GM18861 (cell line): ENCODE measurements at regions not wholly inside any gene's neighbourhood (a gene's known extent, or its start where the extent isn't known, plus 50 kb on each side); places are given as distances from the start of the nearest gene placed in this dataset.

Source experiments
- ATAC-seq: cut with Tn5 transposase; IDR thresholded peaks from one replicate; pipeline ENCODE4 v1.9.1; 2021; ENCODE audit not compliant: unreplicated experiment

DNA sequence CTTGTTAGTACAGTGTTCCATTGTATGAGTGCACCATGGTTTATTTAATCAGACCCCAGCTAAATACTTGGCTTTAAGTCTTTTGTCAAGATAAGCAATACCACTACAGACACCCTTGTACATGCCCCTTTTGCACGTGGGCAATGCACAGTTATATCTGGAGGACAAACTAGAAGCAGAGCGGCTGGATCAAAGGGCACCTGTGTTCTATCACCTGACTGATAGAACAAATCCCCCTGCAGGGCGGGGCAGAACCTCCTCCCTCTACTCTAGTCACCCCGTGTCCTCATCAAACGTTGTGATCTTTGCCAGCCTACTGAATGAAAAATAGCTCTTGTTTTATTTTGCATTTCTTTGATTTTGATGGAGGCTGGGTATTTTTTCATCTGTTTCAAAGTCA, 314.9 kb downstream of the TLE3 start:
- no peak for ATAC-seq

DNA sequence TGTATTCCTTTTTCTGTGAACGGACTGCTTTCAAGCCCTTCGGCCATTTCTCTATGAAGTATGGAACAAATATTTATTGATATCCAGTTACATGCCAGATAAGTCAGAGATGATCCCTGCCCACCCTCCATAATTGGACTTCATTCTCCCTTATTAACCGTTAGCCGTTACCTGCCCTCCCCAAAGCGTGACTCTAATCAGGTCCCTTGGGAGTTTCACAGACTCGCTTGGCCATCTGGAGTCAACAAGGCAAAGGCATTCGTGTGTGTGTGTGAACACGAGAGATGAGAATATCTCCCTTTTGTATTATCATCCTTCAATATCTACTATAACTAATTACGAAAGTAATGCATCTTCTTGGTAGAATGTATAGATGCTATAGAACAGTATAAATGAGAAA, 314.5 kb downstream of the TLE3 start:
- no peak for ATAC-seq

DNA sequence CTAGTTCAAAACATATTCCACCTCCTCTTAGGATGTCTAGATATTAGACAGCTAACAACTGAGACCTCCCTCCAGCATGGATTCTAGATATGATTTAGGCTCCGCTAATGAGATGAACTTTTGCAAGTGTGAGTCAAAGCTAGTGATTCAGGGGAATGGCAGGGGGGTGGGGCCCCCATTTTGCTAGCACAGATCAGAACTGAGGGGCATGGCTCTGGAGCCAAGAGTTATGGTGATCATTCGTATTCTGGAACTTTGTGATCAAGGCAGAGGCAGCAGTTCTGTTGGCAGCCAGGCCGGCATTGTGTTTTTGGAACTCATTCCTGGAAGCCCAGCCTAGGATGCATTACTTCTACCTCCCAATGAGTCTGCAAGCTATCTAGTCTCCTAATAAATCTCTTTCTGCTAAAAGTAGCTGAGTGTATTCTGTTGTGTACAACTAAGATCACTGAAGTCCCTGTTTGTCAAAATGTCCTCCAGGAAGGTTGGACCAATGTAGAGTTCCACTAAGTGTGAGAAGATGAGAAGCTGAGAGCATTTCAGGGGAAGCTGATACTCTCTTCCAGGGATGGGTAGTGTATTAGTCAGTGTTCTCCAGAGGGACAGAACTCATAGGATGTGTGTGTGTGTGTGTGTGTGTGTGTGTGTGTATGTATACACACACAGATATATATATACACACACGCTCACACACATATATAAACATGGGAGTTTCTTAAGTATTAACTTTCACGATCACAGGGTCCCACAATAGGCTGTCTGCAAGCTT, 312.7 kb downstream of the TLE3 start:
- no peak for ATAC-seq

DNA sequence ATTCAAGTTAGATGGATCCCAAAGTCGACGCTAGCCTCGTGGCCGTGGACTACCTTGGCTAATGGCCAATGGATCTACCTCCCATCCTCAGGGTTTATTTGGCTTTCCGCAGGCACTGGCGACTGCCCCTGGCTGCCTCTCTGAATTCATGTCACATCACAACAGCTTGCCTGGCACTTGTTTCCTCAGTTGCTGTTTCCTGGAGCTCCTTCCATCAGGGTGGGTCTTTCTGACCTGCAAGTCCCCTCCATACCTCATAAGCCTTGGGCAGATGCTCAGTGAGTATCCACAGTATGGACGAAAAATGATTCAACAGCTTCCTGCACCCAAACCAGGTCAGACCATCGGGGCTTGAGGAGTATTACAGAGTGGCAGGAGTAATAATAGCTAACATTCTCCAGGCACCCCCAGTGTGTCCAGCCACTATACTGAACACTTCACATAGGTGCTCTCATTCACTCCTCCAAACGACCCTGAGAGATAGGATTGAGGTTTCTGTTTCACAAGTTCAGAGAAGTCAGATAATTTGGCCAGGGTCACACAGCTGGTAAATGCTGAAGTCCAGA, 311.5 kb downstream of the TLE3 start:
- ATAC-seq = no peak

DNA sequence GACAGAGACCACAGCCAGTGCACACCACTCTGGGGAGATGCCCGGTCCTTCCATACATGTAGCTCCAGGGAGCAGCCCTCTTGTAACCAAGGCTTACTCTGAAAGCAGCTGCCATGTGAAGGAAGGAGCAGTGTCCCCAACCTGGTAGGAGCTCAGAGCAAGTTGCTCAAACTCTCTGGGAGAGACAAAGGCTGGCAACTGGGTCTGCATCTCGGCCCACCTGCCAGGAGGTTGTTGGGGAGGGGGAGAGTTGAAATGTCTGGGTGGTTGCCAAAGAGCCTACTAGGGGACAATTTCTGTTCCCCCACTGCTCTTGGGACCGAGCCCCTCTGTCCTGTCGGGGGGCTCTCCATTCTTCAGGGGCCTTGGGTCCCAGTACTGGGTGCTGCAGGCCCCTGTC, 309.9 kb downstream of the TLE3 start:
- no peak for ATAC-seq

DNA sequence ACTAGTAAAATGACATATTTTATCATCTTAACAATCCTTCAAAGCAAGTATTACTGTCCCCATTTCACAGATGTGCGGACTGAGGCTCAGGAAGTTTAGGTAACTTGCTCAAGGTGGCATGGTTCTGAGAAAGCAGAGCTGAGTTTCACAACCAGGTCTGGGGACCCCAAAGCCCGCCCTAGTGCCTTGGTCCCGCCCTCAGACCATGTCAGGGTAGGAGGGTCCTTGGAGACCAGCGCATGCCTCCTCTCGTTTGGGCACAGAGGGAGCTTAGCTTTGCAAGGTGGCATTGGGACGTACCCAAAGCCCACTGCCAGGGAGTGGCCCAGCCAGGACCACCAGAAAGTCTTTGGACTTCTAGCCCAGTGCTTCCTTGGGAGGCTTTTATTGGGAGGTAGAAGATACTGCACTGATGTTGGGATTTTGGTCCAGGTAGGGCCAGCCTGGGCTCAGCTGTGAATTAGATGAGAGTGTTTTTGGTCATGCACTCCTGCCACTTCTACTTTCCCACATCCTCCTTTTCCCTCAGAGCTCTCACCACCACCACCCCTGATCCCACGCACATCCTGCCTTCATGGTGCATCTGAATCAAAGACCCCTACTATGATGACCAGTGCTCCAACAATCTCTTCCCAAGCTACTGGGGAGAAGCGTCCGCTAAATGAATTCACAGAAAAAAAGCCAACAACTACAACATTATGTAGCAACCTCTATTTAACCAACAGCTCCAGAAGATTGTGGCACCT, 307.9 kb downstream of the TLE3 start:
- ATAC-seq = no peak

DNA sequence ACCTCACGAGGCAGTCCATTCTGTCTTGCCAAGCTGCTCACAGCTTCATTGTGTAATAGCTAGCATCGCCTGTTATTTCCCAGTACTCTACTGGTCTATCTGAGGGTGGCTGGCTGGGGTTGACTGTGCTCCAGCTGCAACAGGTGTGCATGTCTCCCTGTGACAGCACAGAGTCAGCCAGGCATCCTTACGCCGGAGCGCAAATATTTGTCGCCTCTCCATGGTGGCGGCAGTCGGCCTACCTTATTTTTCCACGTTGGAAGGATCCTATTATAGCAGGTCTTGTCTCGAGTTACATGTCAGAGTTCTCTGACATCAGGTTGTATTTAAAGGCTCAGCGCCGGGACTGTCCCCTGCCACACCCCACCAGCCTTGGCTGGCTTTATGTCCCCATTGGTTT, 307.1 kb downstream of the TLE3 start:
- ATAC-seq = no peak

DNA sequence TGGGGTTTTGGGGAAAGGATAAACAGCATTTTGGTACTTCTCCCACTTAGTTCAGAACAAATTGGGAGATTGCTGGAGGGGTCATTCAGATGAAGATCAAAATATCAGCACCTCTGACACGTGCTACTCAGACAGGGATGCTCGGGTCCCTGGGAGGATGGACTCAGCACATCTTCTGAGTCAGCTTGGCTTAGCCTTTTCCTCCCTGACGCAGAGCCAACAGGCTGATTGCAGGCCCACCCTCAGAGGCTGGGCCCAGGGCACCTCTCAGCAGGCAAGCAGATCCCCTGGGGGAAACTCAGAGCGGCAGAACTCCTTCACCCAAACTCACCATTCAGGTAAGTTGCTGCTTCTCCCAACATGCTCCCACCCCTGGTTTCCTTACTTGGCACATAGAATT, 304.9 kb downstream of the TLE3 start:
- ATAC-seq = no peak

DNA sequence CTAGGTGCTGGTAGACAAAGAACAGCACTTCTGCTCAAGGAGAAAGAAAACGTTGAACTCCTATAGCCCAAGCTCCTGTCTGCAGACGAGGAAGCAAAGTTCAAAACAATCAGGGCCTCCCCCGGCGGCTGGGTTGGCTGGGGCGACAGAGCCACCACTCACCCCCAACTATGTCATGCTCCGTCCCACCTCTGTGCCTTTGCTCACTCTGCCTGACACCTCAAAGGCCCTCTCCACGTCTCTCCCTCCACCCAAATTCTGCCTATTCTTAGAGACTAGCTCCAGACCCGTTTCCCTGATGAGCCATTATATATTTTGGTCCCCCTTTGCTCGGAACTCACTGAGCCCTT, 304.3 kb downstream of the TLE3 start:
- no peak for ATAC-seq

DNA sequence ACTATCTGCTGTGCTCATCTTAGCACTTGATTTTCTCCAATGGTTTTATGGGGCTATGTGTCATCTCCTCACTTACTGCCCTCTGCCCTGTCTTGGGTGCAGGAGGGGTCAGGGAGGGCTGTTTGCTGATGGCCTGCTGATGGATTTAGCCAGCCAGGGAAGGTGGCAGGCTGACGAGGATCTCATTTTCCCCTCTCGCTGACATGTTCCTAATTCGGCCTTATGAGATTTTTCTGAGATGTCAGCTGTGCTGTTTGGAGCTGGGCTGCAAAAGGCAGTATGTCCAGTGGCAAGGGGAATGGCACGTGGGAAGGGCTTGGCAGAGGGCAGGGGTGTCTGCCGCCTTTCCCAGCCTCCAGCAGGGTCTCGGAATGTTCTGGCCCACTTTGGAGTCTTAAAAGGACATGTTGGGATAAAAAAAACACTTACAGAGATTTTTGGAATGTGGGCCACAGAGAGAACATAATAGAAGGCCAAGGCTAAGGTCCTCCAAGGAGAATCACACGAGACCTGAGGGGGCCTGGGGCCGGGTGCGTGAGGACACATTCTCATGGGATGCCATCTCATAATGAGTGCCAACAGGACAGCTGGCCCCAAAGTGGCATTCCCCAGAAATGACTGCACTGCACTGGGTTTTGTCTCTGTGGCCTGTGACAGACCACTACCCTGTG, 303.8 kb downstream of the TLE3 start:
- no peak for ATAC-seq

DNA sequence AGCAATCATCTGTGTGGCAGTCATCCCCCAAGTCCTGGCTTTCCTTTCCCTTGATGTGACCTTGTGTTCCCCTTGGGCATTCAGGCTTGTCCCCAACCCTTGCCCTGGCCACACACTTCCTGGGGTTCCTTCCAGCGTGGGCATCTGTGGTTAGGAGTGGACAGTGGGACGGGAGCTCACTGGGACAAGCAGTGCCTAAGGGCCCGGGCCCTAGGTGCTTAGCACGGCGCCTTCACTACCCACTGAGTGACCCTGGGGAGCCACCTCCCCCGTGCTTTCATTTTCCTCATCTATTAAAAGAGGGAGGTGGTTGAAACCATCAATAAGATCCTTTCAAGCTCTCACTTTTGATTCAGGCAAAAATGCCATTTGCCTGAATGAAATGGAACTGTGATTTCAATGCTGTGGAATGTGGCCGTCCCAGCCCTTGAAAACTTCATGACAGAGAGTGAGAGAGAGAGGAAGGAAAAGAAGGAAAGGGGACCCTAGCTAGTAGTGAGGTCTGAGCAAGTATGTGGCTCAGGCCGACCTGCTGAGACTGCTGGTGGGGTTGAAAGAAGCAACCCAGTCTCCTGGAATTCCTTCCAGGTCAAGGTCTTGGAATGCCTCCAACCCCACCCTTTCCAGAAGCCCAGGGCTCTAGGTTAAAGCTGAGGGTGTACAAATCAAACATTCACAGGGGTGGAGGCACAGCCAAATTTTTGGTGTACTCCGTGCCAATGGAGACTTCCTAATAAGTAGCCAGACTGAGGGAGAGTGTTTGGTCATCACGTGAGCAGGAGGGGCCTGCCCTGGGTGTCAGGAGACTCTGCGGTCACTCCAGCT, 302.9 kb downstream of the TLE3 start:
- ATAC-seq = no peak

DNA sequence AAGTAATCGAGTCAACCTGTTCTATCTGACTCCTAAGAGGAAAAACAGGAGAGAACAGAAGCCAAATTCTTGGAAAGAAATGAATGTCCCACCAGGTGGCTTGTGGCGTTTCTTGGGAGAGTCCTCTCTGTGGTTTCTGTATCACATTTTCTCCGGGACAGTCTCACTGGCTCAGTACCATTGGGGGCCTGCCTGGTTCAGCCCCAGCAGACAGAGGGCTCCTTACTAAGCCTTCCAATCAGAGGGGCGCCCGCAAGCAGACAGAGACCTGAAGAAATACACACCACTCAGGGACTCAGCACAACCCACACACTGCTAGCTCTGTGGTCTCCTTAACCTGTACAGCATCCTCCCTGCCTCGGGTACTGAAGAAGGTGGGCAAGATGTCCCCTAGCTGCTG, 302.1 kb downstream of the TLE3 start:
- no peak for ATAC-seq

DNA sequence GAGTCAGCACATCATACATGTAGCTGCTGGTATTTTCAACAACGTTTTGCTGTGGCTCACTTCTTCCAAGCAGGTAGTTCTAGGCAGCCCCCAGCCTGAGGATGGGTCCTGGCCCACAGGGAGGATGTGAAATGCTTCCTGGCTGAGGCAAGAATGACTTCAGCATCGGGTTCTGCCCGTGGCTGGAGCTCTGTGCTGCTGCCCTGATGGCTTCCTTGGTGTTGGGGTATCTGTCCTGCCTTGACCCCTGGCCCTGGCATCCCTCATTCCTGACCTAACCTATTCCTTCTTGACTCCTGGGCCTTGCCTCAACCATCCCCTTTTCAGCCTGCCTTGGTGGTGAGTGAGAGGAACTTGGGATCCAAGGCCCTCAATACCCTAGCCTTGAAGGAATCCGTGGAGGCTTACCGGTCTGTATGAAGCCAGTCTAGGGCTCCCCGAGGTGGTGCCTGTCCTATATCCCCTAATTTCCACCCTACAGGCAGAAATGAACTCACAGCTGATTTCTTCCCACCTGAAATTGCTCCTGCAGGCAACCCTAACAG, 300.6 kb downstream of the TLE3 start:
- ATAC-seq = no peak

DNA sequence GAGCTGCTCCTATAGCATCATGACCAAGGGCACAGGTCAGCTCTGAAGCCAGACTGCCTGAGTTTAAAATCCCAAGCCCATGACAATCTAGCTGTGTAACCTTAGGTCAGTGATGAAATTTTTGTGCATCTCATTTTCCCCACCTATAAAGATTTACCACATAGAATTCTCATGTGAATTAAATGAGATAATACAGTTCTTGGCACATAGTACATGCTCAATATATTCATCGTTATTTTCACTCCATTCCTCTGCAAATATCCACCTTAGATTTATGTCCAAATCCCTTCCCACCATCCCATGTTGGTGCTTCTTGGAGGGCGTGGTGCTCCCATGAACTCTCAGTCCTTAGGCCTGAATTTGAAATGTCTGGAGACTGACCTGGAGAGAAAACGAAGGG, 300.1 kb downstream of the TLE3 start:
- ATAC-seq = no peak

DNA sequence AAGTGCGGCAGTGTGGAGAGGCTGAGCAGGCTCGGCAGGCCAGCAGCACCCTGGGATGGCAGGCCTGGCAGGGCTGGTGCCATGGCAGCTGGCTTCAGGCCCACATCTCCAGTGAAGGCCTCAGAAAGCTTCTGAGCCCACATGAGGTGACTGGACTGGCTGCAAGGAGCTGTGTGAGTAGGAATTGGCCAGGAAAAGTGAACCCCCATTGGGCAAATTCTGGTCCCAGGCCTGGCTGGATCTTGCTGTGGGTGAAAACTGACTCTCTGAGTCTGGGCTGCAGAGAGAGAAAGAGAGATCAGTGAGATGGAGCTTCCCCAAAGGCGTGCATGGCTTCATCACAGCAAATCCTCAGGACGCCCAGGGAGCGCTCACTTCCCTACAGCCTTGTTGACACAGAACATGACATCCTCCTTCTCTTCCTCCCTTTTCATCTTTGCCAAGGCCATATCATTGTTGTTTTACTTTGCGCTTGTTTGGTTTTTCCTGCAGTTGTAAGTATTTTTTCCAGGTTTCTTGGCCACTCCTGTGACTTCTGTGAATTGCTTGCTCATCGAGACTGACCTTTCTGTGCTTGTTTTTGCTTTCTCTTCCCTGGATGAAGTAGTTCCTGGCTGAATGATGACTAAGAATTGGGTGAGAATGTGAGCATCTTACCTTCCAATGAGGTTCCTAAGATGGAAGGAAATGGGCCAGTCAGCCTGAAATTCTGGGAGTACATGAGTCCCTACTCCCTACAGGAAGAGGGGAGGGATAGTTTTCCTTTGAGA, 299.1 kb downstream of the TLE3 start:
- ATAC-seq = no peak

DNA sequence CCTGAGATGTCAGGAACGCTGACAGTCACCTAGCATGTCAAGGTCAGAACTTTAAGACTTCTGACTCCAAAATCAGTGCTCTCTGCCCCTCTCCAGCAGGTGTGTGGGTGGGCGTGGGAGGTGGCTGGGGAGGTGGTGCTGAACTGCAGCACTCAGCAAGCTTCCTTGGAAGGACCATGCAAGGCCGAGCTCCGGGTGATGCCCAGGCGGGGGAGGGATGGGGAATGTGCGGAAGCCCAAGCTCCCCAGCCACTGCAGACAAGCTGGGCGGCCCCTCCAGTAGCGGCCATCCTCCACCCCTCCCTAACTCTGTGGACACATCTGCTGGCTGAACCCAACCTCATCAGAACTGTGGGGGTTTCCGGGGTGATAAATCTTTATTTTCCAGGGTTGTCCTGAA, 296.6 kb downstream of the TLE3 start:
- no peak for ATAC-seq

DNA sequence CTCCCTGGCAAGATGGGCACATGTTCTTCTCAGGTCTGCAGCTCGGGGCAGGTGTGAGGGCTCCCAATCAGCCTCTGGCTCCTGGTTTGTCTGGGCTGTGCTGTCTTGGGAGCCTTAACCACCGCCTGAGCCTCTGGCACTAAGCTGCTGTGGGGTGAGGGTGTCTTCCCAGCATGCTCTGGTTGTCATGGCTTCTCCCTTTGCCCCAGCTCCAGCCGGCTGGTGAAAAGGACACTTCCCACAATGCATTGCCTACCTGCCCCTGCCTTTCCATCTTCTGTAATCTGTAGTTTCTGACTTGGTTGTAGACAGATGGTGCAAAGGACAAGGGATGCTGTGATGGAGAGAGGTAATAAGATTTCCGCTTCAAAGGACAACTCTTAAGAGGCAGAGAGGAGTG, 295.3 kb downstream of the TLE3 start:
- ATAC-seq = no peak

DNA sequence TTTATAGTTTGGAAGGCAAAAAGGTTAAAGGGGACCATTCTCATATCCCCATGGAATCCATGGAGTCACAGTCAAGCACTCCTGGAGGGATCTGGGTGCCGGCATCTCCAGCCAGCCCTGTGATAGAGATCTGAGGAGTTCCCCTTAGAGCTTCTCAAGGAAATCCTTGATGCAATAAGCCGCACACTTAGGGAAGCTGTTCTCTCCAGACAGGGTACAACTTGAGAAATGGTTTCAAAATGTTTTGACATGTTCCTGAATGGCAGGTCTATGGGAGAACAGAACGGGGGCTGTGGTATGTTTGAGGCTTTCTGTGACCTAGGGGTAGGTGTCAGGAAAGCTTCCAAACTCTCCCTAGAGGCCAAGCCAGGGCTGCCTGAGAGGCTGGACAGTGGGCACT, 292.9 kb downstream of the TLE3 start:
- ATAC-seq = no peak

DNA sequence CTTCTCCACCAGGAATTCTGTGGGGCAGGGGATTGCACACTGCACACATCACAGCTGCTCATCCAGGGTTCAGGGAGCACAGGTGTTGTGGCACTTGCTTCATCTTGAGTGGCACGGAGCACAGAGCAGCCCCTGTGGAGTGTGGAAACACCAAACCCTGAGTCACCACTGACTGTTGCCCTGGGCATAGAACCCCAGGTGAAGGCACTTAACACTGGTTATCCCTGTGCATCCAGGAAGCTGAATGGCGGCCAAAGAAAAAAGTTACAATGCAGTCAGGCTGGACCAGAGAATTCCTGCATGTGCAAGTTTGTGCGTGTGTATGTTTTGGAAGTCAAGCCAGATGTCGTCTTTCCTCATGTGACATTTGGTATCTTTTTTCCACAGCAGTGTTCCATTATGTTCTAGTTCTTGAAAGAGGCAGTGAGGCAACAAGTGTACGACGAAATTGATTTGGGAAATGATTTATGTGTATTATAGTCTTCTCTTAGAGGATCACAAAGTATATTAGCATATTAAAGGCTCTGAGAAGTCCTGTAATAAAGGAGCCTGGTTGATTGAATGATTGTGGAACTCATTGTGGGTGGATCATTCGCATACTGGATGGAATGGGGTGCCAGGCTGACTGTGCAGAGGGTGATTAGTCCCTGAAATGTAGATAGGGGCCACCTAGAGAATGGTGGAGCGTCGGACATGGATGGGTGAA, 292.3 kb downstream of the TLE3 start:
- ATAC-seq = no peak
